ENCODE measurements at regions not wholly inside any gene's neighbourhood (a gene's known extent, or its start where the extent isn't known, plus 50 kb on each side); places are given as distances from the start of the nearest gene placed in this dataset.

- no peak for TF ChIP-seq SPI1 (IDR thresholded peaks at IDR 0.05; ENCODE audit: low read depth, low read length)
- no peak for TF ChIP-seq POLR2A (IDR thresholded peaks at IDR 0.05; ENCODE audit: low read depth, low read length)
- TF ChIP-seq PAX5 (IDR thresholded peaks at IDR 0.05; ENCODE audit: insufficient read depth, low read length, severe bottlenecking) = no peak
- no peak for TF ChIP-seq POLR2AphosphoS5 (IDR thresholded peaks at IDR 0.05; ENCODE audit: low read depth, low read length)
- no peak for TF ChIP-seq POU2F2 (IDR thresholded peaks at IDR 0.05; ENCODE audit: low read depth, low read length)
Measured at GRCh38 chr4:54852602-54853001, 194.8 kb downstream of the KIT start.
